ENCODE measurements at regions not wholly inside any gene's neighbourhood (a gene's known extent, or its start where the extent isn't known, plus 50 kb on each side); places are given as distances from the start of the nearest gene placed in this dataset.

GRCh38 chr13:64765636-64766035 lies 2464.5 kb downstream of the PCDH9 start:
- no peaks in the 10 kb centered on the region for H3K79me2 ChIP-seq (ENCODE audit: control insufficient read depth, low read length)
- no peaks in the 10 kb centered on the region for H3F3A ChIP-seq (ENCODE audit: control insufficient read depth, insufficient read depth)
- no peaks in the 10 kb centered on the region for H3K4me1 ChIP-seq (ENCODE audit: control insufficient read depth, low read length)
- H3K9me3 ChIP-seq (ENCODE audit: control insufficient read depth, insufficient read depth, low read length) = no peaks in the 10 kb centered on the region
- no peaks in the 10 kb centered on the region for H4K20me1 ChIP-seq (ENCODE audit: control insufficient read depth, insufficient read depth, low read depth, low read length)
- no peak overlapping the region for H3K4me2 ChIP-seq (ENCODE audit: low read length)
- no peak overlapping the region for H3K27ac ChIP-seq (ENCODE audit: low read depth, low read length)
- no peaks in the 10 kb centered on the region for H3K9me2 ChIP-seq (replicated peaks; ENCODE audit: control insufficient read depth, low read length)
- H3K36me3 ChIP-seq (ENCODE audit: control insufficient read depth, low read length) = no peaks in the 10 kb centered on the region
- H3K4me3 ChIP-seq (ENCODE audit: low read length) = no peak overlapping the region
- H3K27me3 ChIP-seq (ENCODE audit: control insufficient read depth, low read length) = no peaks in the 10 kb centered on the region
- TF ChIP-seq CTCF (IDR thresholded peaks at IDR 0.05; ENCODE audit: low read depth, low read length, poor library complexity, severe bottlenecking) (no peak), EZH2phosphoT487 (IDR thresholded peaks at IDR 0.05; ENCODE audit: borderline replicate concordance, low read length) (no peak)

- H3K9me3 ChIP-seq (ENCODE audit: control insufficient read depth, insufficient read depth, low read length) = no peaks in the 10 kb centered on the region
- H3K79me2 ChIP-seq (ENCODE audit: control insufficient read depth, low read length) = no peaks in the 10 kb centered on the region
- no peaks in the 10 kb centered on the region for H3K9me2 ChIP-seq (replicated peaks; ENCODE audit: control insufficient read depth, low read length)
- H3K4me1 ChIP-seq (ENCODE audit: control insufficient read depth, low read length) = no peaks in the 10 kb centered on the region
- H3K27ac ChIP-seq (ENCODE audit: low read depth, low read length) = no peak overlapping the region
- no peak overlapping the region for H3K4me3 ChIP-seq (ENCODE audit: low read length)
- H3K36me3 ChIP-seq (ENCODE audit: control insufficient read depth, low read length) = no peaks in the 10 kb centered on the region
- H3K27me3 ChIP-seq (ENCODE audit: control insufficient read depth, low read length) = no peaks in the 10 kb centered on the region
- no peaks in the 10 kb centered on the region for H4K20me1 ChIP-seq (ENCODE audit: control insufficient read depth, insufficient read depth, low read depth, low read length)
- TF ChIP-seq EZH2phosphoT487 (IDR thresholded peaks at IDR 0.05; ENCODE audit: borderline replicate concordance, low read length) (no peak), CTCF (IDR thresholded peaks at IDR 0.05; ENCODE audit: low read depth, low read length, poor library complexity, severe bottlenecking) (no peak)
- no peaks in the 10 kb centered on the region for H3F3A ChIP-seq (ENCODE audit: control insufficient read depth, insufficient read depth)
- no peak overlapping the region for H3K4me2 ChIP-seq (ENCODE audit: low read length)
Measured at GRCh38 chr13:64758521-64759244, 2471.5 kb downstream of the PCDH9 start.

- no peak overlapping the region for H3K4me3 ChIP-seq (ENCODE audit: low read length)
- H3K27me3 ChIP-seq (ENCODE audit: control insufficient read depth, low read length) = no peaks in the 10 kb centered on the region
- no peaks in the 10 kb centered on the region for H3F3A ChIP-seq (ENCODE audit: control insufficient read depth, insufficient read depth)
- no peak overlapping the region for H3K4me2 ChIP-seq (ENCODE audit: low read length)
- no peaks in the 10 kb centered on the region for H3K4me1 ChIP-seq (ENCODE audit: control insufficient read depth, low read length)
- H3K27ac ChIP-seq (ENCODE audit: low read depth, low read length) = no peak overlapping the region
- H3K36me3 ChIP-seq (ENCODE audit: control insufficient read depth, low read length) = no peaks in the 10 kb centered on the region
- no peaks in the 10 kb centered on the region for H3K9me2 ChIP-seq (replicated peaks; ENCODE audit: control insufficient read depth, low read length)
- no peak for TF ChIP-seq CTCF (IDR thresholded peaks at IDR 0.05; ENCODE audit: low read depth, low read length, poor library complexity, severe bottlenecking)
- no peak for TF ChIP-seq EZH2phosphoT487 (IDR thresholded peaks at IDR 0.05; ENCODE audit: borderline replicate concordance, low read length)
- no peaks in the 10 kb centered on the region for H3K79me2 ChIP-seq (ENCODE audit: control insufficient read depth, low read length)
- H4K20me1 ChIP-seq (ENCODE audit: control insufficient read depth, insufficient read depth, low read depth, low read length) = no peaks in the 10 kb centered on the region
- no peaks in the 10 kb centered on the region for H3K9me3 ChIP-seq (ENCODE audit: control insufficient read depth, insufficient read depth, low read length)
Measured at GRCh38 chr13:64756621-64757020, 2473.5 kb downstream of the PCDH9 start.
